ENCODE measurements at regions not wholly inside any gene's neighbourhood (a gene's known extent, or its start where the extent isn't known, plus 50 kb on each side); places are given as distances from the start of the nearest gene placed in this dataset.
A peak's percentile ranks its signal among the peaks of the same experiment; 100 is the strongest.

GRCh38 chr12:38137287-38137686 lies 179.3 kb upstream of the ALG10B start:
- in situ Hi-C loops (cut with HindIII; ENCODE audit: low pct_unique_long_range_greater_than_20kb, low sequenced_read_pairs): no loop called here
- DNase-seq (ENCODE audit: low read depth, low spot score): no peak

- in situ Hi-C loops (cut with HindIII; ENCODE audit: low pct_unique_long_range_greater_than_20kb, low sequenced_read_pairs): no loop called here
- no peak for DNase-seq (ENCODE audit: low read depth, low spot score)
These were observed 178.9 kb upstream of the ALG10B start for GRCh38 chr12:38137716-38138115.

GRCh38 chr12:38138225-38139221 lies 178.1 kb upstream of the ALG10B start:
- in situ Hi-C loops (cut with HindIII; ENCODE audit: low pct_unique_long_range_greater_than_20kb, low sequenced_read_pairs): no loop called here
- peak; percentile 79 for DNase-seq (ENCODE audit: low read depth, low spot score)

GRCh38 chr12:38139456-38139855 lies 177.1 kb upstream of the ALG10B start:
- in situ Hi-C loops (cut with HindIII; ENCODE audit: low pct_unique_long_range_greater_than_20kb, low sequenced_read_pairs): no loop called here

GRCh38 chr12:38141239-38141638 lies 175.3 kb upstream of the ALG10B start:
- DNase-seq (ENCODE audit: low read depth, low spot score): no peak
- in situ Hi-C loops (cut with HindIII; ENCODE audit: low pct_unique_long_range_greater_than_20kb, low sequenced_read_pairs): no loop called here

More at GRCh38 chr12:38139456-38139855, 177.1 kb upstream of the ALG10B start:
- no peak for DNase-seq (ENCODE audit: low read depth, low spot score)

- in situ Hi-C loops (cut with HindIII; ENCODE audit: low pct_unique_long_range_greater_than_20kb, low sequenced_read_pairs): no loop called here
- DNase-seq (ENCODE audit: low read depth, low spot score): no peak
These were observed 174.7 kb upstream of the ALG10B start for GRCh38 chr12:38141861-38142260.

- DNase-seq (ENCODE audit: low read depth, low spot score): peak; percentile 74
- in situ Hi-C loops (cut with HindIII; ENCODE audit: low pct_unique_long_range_greater_than_20kb, low sequenced_read_pairs): no loop called here
These were observed 173.6 kb upstream of the ALG10B start for GRCh38 chr12:38142974-38143373.

- in situ Hi-C loops (cut with HindIII; ENCODE audit: low pct_unique_long_range_greater_than_20kb, low sequenced_read_pairs): no loop called here
- no peak for DNase-seq (ENCODE audit: low read depth, low spot score)
These were observed 172.5 kb upstream of the ALG10B start for GRCh38 chr12:38144049-38144448.

GRCh38 chr12:38144601-38145436 lies 171.8 kb upstream of the ALG10B start:
- in situ Hi-C loops (cut with HindIII; ENCODE audit: low pct_unique_long_range_greater_than_20kb, low sequenced_read_pairs): no loop called here
- DNase-seq (ENCODE audit: low read depth, low spot score): no peak

GRCh38 chr12:38149395-38150073 lies 167.0 kb upstream of the ALG10B start:
- DNase-seq (ENCODE audit: low read depth, low spot score): no peak
- in situ Hi-C loops (cut with HindIII; ENCODE audit: low pct_unique_long_range_greater_than_20kb, low sequenced_read_pairs): no loop called here

GRCh38 chr12:38151991-38152700 lies 164.4 kb upstream of the ALG10B start:
- no peak for DNase-seq (ENCODE audit: low read depth, low spot score)
- in situ Hi-C loops (cut with HindIII; ENCODE audit: low pct_unique_long_range_greater_than_20kb, low sequenced_read_pairs): no loop called here

GRCh38 chr12:38152816-38153736 lies 163.5 kb upstream of the ALG10B start:
- in situ Hi-C loops (cut with HindIII; ENCODE audit: low pct_unique_long_range_greater_than_20kb, low sequenced_read_pairs): no loop called here

GRCh38 chr12:38153737-38154061 lies 162.9 kb upstream of the ALG10B start:
- no peak for DNase-seq (ENCODE audit: low read depth, low spot score)
- in situ Hi-C loops (cut with HindIII; ENCODE audit: low pct_unique_long_range_greater_than_20kb, low sequenced_read_pairs): no loop called here

More at GRCh38 chr12:38152816-38153736, 163.5 kb upstream of the ALG10B start:
- no peak for DNase-seq (ENCODE audit: low read depth, low spot score)

GRCh38 chr12:38154096-38155019 lies 162.2 kb upstream of the ALG10B start:
- in situ Hi-C loops (cut with HindIII; ENCODE audit: low pct_unique_long_range_greater_than_20kb, low sequenced_read_pairs): no loop called here

GRCh38 chr12:38155020-38155395 lies 161.6 kb upstream of the ALG10B start:
- in situ Hi-C loops (cut with HindIII; ENCODE audit: low pct_unique_long_range_greater_than_20kb, low sequenced_read_pairs): no loop called here
- no peak for DNase-seq (ENCODE audit: low read depth, low spot score)

More at GRCh38 chr12:38154096-38155019, 162.2 kb upstream of the ALG10B start:
- DNase-seq (ENCODE audit: low read depth, low spot score): no peak

Data from SK-MEL-5 (cell line).